H9 (cell line): ENCODE measurements at regions not wholly inside any gene's neighbourhood (a gene's known extent, or its start where the extent isn't known, plus 50 kb on each side); places are given as distances from the start of the nearest gene placed in this dataset.

ENCODE experiments used
- DNase-seq: peaks from one replicate; pipeline ENCODE4 v3.0.0-alpha.2; 2017
- H2AFZ ChIP-seq: one replicate; pipeline ENCODE4 v1.6.1; 2013; ENCODE audit warnings: mild to moderate bottlenecking, low read length, control low read depth, moderate library complexity
- H2AK5ac ChIP-seq: 2 replicates; pipeline ENCODE4 v1.6.1; 2013; ENCODE audit warnings: low read length, control low read depth, mixed read lengths; ENCODE audit not compliant: insufficient read length
- H2BK120ac ChIP-seq: one replicate; pipeline ENCODE4 v1.6.1; 2013; ENCODE audit warnings: low read depth, mild to moderate bottlenecking, low read length, control low read depth, inconsistent platforms; ENCODE audit not compliant: poor library complexity, severe bottlenecking
- H2BK12ac ChIP-seq: 2 replicates; pipeline ENCODE4 v1.6.1; 2013; ENCODE audit warnings: low read length, control low read depth, mixed read lengths, low read depth; ENCODE audit not compliant: insufficient read length
- H2BK15ac ChIP-seq: 2 replicates; pipeline ENCODE4 v1.6.1; 2013; ENCODE audit warnings: low read depth, low read length, control low read depth
- H2BK20ac ChIP-seq: one replicate; pipeline ENCODE4 v1.6.1; 2013; ENCODE audit warnings: low read depth, mild to moderate bottlenecking, low read length, control low read depth, inconsistent platforms; ENCODE audit not compliant: poor library complexity, severe bottlenecking
- H2BK5ac ChIP-seq: 2 replicates; pipeline ENCODE4 v1.6.1; 2013; ENCODE audit warnings: low read length, control low read depth, mixed read lengths; ENCODE audit not compliant: insufficient read length
- H3K14ac ChIP-seq: 2 replicates; pipeline ENCODE4 v1.6.1; 2013; ENCODE audit warnings: low read length, control low read depth; ENCODE audit not compliant: insufficient read depth
- H3K18ac ChIP-seq: 2 replicates; pipeline ENCODE4 v1.6.1; 2013; ENCODE audit warnings: low read depth, mild to moderate bottlenecking, mixed read lengths, low read length, control low read depth; ENCODE audit not compliant: insufficient read length
- H3K23ac ChIP-seq: 2 replicates; pipeline ENCODE4 v1.6.1; 2013; ENCODE audit warnings: low read length, control low read depth, mixed read lengths, low read depth; ENCODE audit not compliant: insufficient read length
- H3K23me2 ChIP-seq: 2 replicates; pipeline ENCODE4 v1.6.1; 2013; ENCODE audit warnings: low read depth, mild to moderate bottlenecking, mixed read lengths, low read length, control low read depth; ENCODE audit not compliant: insufficient read length, poor library complexity, severe bottlenecking
- H3K27ac ChIP-seq: 2 replicates; pipeline ENCODE4 v1.5.1; 2013; ENCODE audit warnings: low read length, control low read depth, mixed read lengths, low read depth; ENCODE audit not compliant: insufficient read length
- H3K27me3 ChIP-seq: 2 replicates; pipeline ENCODE4 v1.6.1; 2013; ENCODE audit warnings: low read length, control low read depth, inconsistent platforms; ENCODE audit not compliant: insufficient read depth
- H3K4ac ChIP-seq: 2 replicates; pipeline ENCODE4 v1.6.1; 2013; ENCODE audit warnings: low read depth, mild to moderate bottlenecking, control low read depth, inconsistent platforms, low read length, moderate library complexity
- H3K4me1 ChIP-seq: 2 replicates; pipeline ENCODE4 v1.6.1; 2013; ENCODE audit warnings: low read length, control low read depth, inconsistent platforms; ENCODE audit not compliant: insufficient read depth
- H3K4me2 ChIP-seq: 2 replicates; pipeline ENCODE4 v1.6.1; 2013; ENCODE audit warnings: low read length, control low read depth, mixed read lengths; ENCODE audit not compliant: insufficient read length, insufficient read depth
- H3K56ac ChIP-seq: 2 replicates; pipeline ENCODE4 v1.6.1; 2013; ENCODE audit warnings: low read depth, mild to moderate bottlenecking, mixed read lengths, low read length, control low read depth; ENCODE audit not compliant: insufficient read length
- H3K79me1 ChIP-seq: 2 replicates; pipeline ENCODE4 v1.6.1; 2013; ENCODE audit warnings: low read depth, mild to moderate bottlenecking, moderate library complexity, low read length, control low read depth, inconsistent platforms; ENCODE audit not compliant: insufficient read depth, poor library complexity, severe bottlenecking
- H3K79me2 ChIP-seq: 2 replicates; pipeline ENCODE4 v1.6.1; 2013; ENCODE audit warnings: low read length, control low read depth, inconsistent platforms; ENCODE audit not compliant: insufficient read depth
- H3K9ac ChIP-seq: 2 replicates; pipeline ENCODE4 v1.6.1; 2013; ENCODE audit warnings: low read length, control low read depth, mixed read lengths; ENCODE audit not compliant: insufficient read length; ENCODE audit errors: extremely low read depth
- H3K9me3 ChIP-seq: one replicate; pipeline ENCODE4 v1.6.1; 2013; ENCODE audit warnings: low read depth, low read length, inconsistent platforms; ENCODE audit not compliant: control insufficient read depth
- H3T11ph ChIP-seq: one replicate; pipeline ENCODE4 v1.6.1; 2013; ENCODE audit warnings: mild to moderate bottlenecking, low read length, control low read depth, inconsistent platforms
- H4K20me1 ChIP-seq: one replicate; pipeline ENCODE4 v1.6.1; 2013; ENCODE audit not compliant: control insufficient read depth, insufficient read length, insufficient read depth
- H4K5ac ChIP-seq: 2 replicates; pipeline ENCODE4 v1.6.1; 2013; ENCODE audit warnings: low read depth, mild to moderate bottlenecking, mixed read lengths, low read length, control low read depth; ENCODE audit not compliant: insufficient read length
- H4K8ac ChIP-seq: replicated peaks from 2 replicates; pipeline ENCODE4 v1.6.1; 2013; ENCODE audit warnings: low read length, control low read depth, mixed read lengths, low read depth; ENCODE audit not compliant: insufficient read length
- H4K91ac ChIP-seq: 2 replicates; pipeline ENCODE4 v1.6.1; 2013; ENCODE audit warnings: low read depth, mild to moderate bottlenecking, moderate library complexity, mixed read lengths, low read length, control low read depth; ENCODE audit not compliant: insufficient read length
- H3K27ac Mint-ChIP-seq, 3 experiments: 2 replicates in 2 of 3; 3 replicates in 1 of 3; pipeline ENCODE4 v1.8.0; 2020 to 2021; ENCODE audit warnings: mixed read lengths in 3 of 3, mild to moderate bottlenecking in 1 of 3, moderate library complexity in 1 of 3
- H3K27me3 Mint-ChIP-seq: 2 replicates; pipeline ENCODE4 v1.8.0; 2021; ENCODE audit warnings: low read depth, mild to moderate bottlenecking, moderate library complexity, mixed read lengths
- H3K36me3 Mint-ChIP-seq, 3 experiments: 2 replicates in 2 of 3; 3 replicates in 1 of 3; pipeline ENCODE4 v1.8.0; 2020 to 2021; ENCODE audit warnings: low read depth in 3 of 3, mixed read lengths in 3 of 3; ENCODE audit not compliant: insufficient read depth in 1 of 3
- H3K4me1 Mint-ChIP-seq, 2 experiments: 2 replicates each; pipeline ENCODE4 v1.8.0; 2020; ENCODE audit warnings: mixed read lengths in 2 of 2
- H3K4me3 Mint-ChIP-seq, 2 experiments: 2 replicates in 1 of 2; 3 replicates in 1 of 2; pipeline ENCODE4 v1.8.0; 2020 to 2021; ENCODE audit warnings: mild to moderate bottlenecking in 2 of 2, mixed read lengths in 2 of 2, moderate library complexity in 1 of 2
- H3K9me3 Mint-ChIP-seq, 2 experiments: 2 replicates in 1 of 2; 3 replicates in 1 of 2; pipeline ENCODE4 v1.8.0; 2020; ENCODE audit warnings: mild to moderate bottlenecking in 2 of 2, mixed read lengths in 2 of 2, moderate library complexity in 1 of 2
- CTCF ChIP-seq: fragments of 200-600 bp; sonication (generic); conservative IDR thresholded peaks from 3 replicates; pipeline ENCODE4 v1.8.0; 2021; ENCODE audit warnings: antibody characterized with exemption, mild to moderate bottlenecking

- H3K27ac Mint-ChIP-seq, result no peak overlapping the region
- H3K9me3 ChIP-seq, result no peaks in the 10 kb centered on the region
- peaks cover 6% of the 10 kb centered on the region for H3K27me3 Mint-ChIP-seq
Measured at GRCh38 chr4:143771269-143771668, 70.8 kb upstream of the FREM3 start.

More at GRCh38 chr4:143771269-143771668, 70.8 kb upstream of the FREM3 start:
- Histone ChIP-seq H3K4me1 (no peaks in the 10 kb centered on the region), H3K14ac (no peak overlapping the region), H2AK5ac (no peak overlapping the region), H3K23ac (no peak overlapping the region), H3K18ac (no peak overlapping the region), H3K27ac (no peak overlapping the region), H3K56ac (no peak overlapping the region), H3K79me2 (no peaks in the 10 kb centered on the region), H4K20me1 (no peaks in the 10 kb centered on the region), H3K4ac (no peak overlapping the region), H3K9ac (no peak overlapping the region), H4K8ac (no peak overlapping the region), H2BK120ac (no peak overlapping the region), H2BK5ac (no peak overlapping the region), H2BK15ac (no peak overlapping the region), H2AFZ (no peak overlapping the region), H4K91ac (no peak overlapping the region), H3K4me2 (no peak overlapping the region), H2BK20ac (no peak overlapping the region), H2BK12ac (no peak overlapping the region), H3K23me2 (no peaks in the 10 kb centered on the region), H3K79me1 (no peaks in the 10 kb centered on the region), H3K27me3 (no peaks in the 10 kb centered on the region), H4K5ac (no peak overlapping the region), H3T11ph (no peak overlapping the region)
- no peaks in the 10 kb centered on the region for H3K4me1 Mint-ChIP-seq
- no peak for DNase-seq
- TF ChIP-seq CTCF, result no peak
- H3K9me3 Mint-ChIP-seq, result no peaks in the 10 kb centered on the region
- no peak overlapping the region for H3K4me3 Mint-ChIP-seq
- H3K36me3 Mint-ChIP-seq, result no peaks in the 10 kb centered on the region
